ENCODE measurements at regions not wholly inside any gene's neighbourhood (a gene's known extent, or its start where the extent isn't known, plus 50 kb on each side); places are given as distances from the start of the nearest gene placed in this dataset.

- no peak for ATAC-seq (ENCODE audit: insufficient read depth, low FRiP score)
- H3K27ac ChIP-seq (ENCODE audit: low read depth in 1 of 2, low read length in 1 of 2): no peak overlapping the region
- H3K36me3 ChIP-seq (ENCODE audit: control insufficient read depth in 4 of 4, insufficient read depth in 4 of 4, low read length in 4 of 4): no peaks in the 10 kb centered on the region
- no peak for TF ChIP-seq CTCF (IDR thresholded peaks at IDR 0.05; ENCODE audit: control extremely low read depth, extremely low read depth)
- no peak for DNase-seq
- H3K4me1 ChIP-seq (ENCODE audit: control insufficient read depth in 5 of 5, insufficient read depth in 5 of 5, low read length in 5 of 5): peaks cover 0 to 12% (median under 1%) of the 10 kb centered on the region in 5 donors
- H3K9ac ChIP-seq (ENCODE audit: insufficient read depth in 1 of 2, low read length in 2 of 2): no peak overlapping the region
- no peak overlapping the region for H3K4me3 ChIP-seq
- peaks cover 0 to 57% (median 49%) of the 10 kb centered on the region in 3 donors for H3K27me3 ChIP-seq (ENCODE audit: control insufficient read depth in 3 of 3, insufficient read depth in 3 of 3, low read length in 2 of 3)
- WGBS, 2 donors: 53 to 71% methylated on average over 17 of the region's 17 CpGs
- H3K9me3 ChIP-seq (ENCODE audit: control insufficient read depth in 4 of 4, insufficient read depth in 3 of 4, low read length in 3 of 4): no peaks in the 10 kb centered on the region
These were observed 610.7 kb downstream of the VRK1 start for GRCh38 chr14:97407701-97408407.

- Histone ChIP-seq H3K9me3 (ENCODE audit: control insufficient read depth in 4 of 4, insufficient read depth in 3 of 4, low read length in 3 of 4) (no peaks in the 10 kb centered on the region), H3K4me3 (no peak overlapping the region), H3K27me3 (ENCODE audit: control insufficient read depth in 3 of 3, insufficient read depth in 3 of 3, low read length in 2 of 3) (peaks cover 0 to 64% (median 56%) of the 10 kb centered on the region in 3 donors), H3K4me1 (ENCODE audit: control insufficient read depth in 5 of 5, insufficient read depth in 5 of 5, low read length in 5 of 5) (peaks cover 0 to 12% (median 2%) of the 10 kb centered on the region in 5 donors), H3K9ac (ENCODE audit: insufficient read depth in 1 of 2, low read length in 2 of 2) (no peak overlapping the region), H3K36me3 (ENCODE audit: control insufficient read depth in 4 of 4, insufficient read depth in 4 of 4, low read length in 4 of 4) (no peaks in the 10 kb centered on the region), H3K27ac (ENCODE audit: low read depth in 1 of 2, low read length in 1 of 2) (no peak overlapping the region)
- TF ChIP-seq CTCF (IDR thresholded peaks at IDR 0.05; ENCODE audit: control extremely low read depth, extremely low read depth): no peak
- 64 to 78% methylated on average over 2 of the region's 2 CpGs for WGBS, 2 donors
- no peak for ATAC-seq (ENCODE audit: insufficient read depth, low FRiP score)
- DNase-seq: no peak
These were observed 611.3 kb downstream of the VRK1 start for GRCh38 chr14:97408503-97408902.

GRCh38 chr14:97408937-97409815 lies 612.0 kb downstream of the VRK1 start:
- peaks cover 0 to 13% (median 2%) of the 10 kb centered on the region in 5 donors for H3K4me1 ChIP-seq (ENCODE audit: control insufficient read depth in 5 of 5, insufficient read depth in 5 of 5, low read length in 5 of 5)
- H3K27ac ChIP-seq (ENCODE audit: low read depth in 1 of 2, low read length in 1 of 2): no peak overlapping the region
- no peak for TF ChIP-seq CTCF (IDR thresholded peaks at IDR 0.05; ENCODE audit: control extremely low read depth, extremely low read depth)
- H3K36me3 ChIP-seq (ENCODE audit: control insufficient read depth in 4 of 4, insufficient read depth in 4 of 4, low read length in 4 of 4): no peaks in the 10 kb centered on the region
- no peak for DNase-seq
- no peak for ATAC-seq (ENCODE audit: insufficient read depth, low FRiP score)
- no peaks in the 10 kb centered on the region for H3K9me3 ChIP-seq (ENCODE audit: control insufficient read depth in 4 of 4, insufficient read depth in 3 of 4, low read length in 3 of 4)
- no peak overlapping the region for H3K9ac ChIP-seq (ENCODE audit: insufficient read depth in 1 of 2, low read length in 2 of 2)
- WGBS, 2 donors: 71 to 82% methylated on average over 21 of the region's 21 CpGs
- H3K27me3 ChIP-seq (ENCODE audit: control insufficient read depth in 3 of 3, insufficient read depth in 3 of 3, low read length in 2 of 3): peaks cover 0 to 70% (median 63%) of the 10 kb centered on the region in 3 donors
- H3K4me3 ChIP-seq: no peak overlapping the region

All from lung (tissue), 11 donors.